Ascending aorta (tissue), 2 donors: ENCODE measurements at regions not wholly inside any gene's neighbourhood (a gene's known extent, or its start where the extent isn't known, plus 50 kb on each side); places are given as distances from the start of the nearest gene placed in this dataset.

Source experiments
- DNase-seq, 2 donors: peaks; one replicate each; pipeline ENCODE4 v3.0.0-alpha.2; 2019; ENCODE audit warnings: low spot score in 2 of 2
- H3K27ac ChIP-seq, 2 donors: fragments of 200-600 bp; sonication (generic); one replicate each; pipeline ENCODE4 v1.5.1; 2016 to 2017; ENCODE audit warnings: mild to moderate bottlenecking in 1 of 2
- H3K27me3 ChIP-seq: fragments of 200-600 bp; sonication (generic); one replicate; pipeline ENCODE4 v1.5.1; 2017
- H3K36me3 ChIP-seq, 2 donors: fragments of 200-600 bp; sonication (generic); one replicate each; pipeline ENCODE4 v1.5.1; 2016
- H3K4me1 ChIP-seq, 2 donors: fragments of 200-600 bp; sonication (generic); one replicate each; pipeline ENCODE4 v1.5.1; 2016 to 2017; ENCODE audit warnings: mild to moderate bottlenecking in 1 of 2
- H3K4me3 ChIP-seq, 2 donors: fragments of 200-600 bp; sonication (generic); one replicate each; pipeline ENCODE4 v1.5.1; 2016 to 2017; ENCODE audit warnings: mild to moderate bottlenecking in 1 of 2
- H3K9me3 ChIP-seq, 2 donors: fragments of 200-600 bp; sonication (generic); one replicate each; pipeline ENCODE4 v1.5.1; 2016
- intact Hi-C: fragments of 100-400 bp; cut with DNase I; formaldehyde crosslinking; loops from one replicate; pipeline ENCODE4 v1.15.1; 2023
- TF ChIP-seq, protein P1 (sequence below), 3 experiments: fragments of 200-600 bp in 2 of 3; fragments of 450-650 bp in 1 of 3; sonication (generic) in 2 of 3; IDR thresholded peaks; one replicate each; pipeline ENCODE4 v1.5.1; 2016 to 2019; ENCODE audit warnings: antibody characterized with exemption in 3 of 3, mild to moderate bottlenecking in 1 of 3, moderate library complexity in 1 of 3

DNA sequence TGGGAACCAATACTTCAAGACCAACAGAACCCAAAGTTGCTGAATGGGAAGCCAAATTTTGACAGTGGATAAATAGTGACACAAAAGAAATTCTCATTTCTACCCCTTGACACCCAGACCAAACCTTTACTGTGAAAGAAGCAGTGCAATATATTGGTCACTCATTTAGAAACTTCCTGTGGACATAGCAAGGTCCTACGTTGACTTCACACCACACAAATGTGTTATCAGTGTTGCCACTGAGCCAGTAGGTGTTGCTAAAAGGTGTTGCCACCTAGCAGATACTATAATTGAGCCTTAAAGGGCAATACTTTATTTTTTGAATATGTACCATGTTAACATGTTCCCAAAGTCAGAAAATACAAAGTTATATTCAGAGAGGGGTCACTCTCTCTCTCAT is 1008.9 kb upstream of the CDH2 start:
- DNase-seq, result no peak
- no peak overlapping the region for H3K27ac ChIP-seq
- H3K27me3 ChIP-seq, result no peaks in the 10 kb centered on the region
- H3K4me3 ChIP-seq, result no peak overlapping the region
- H3K36me3 ChIP-seq, result no peaks in the 10 kb centered on the region
- TF ChIP-seq, protein P1, sequence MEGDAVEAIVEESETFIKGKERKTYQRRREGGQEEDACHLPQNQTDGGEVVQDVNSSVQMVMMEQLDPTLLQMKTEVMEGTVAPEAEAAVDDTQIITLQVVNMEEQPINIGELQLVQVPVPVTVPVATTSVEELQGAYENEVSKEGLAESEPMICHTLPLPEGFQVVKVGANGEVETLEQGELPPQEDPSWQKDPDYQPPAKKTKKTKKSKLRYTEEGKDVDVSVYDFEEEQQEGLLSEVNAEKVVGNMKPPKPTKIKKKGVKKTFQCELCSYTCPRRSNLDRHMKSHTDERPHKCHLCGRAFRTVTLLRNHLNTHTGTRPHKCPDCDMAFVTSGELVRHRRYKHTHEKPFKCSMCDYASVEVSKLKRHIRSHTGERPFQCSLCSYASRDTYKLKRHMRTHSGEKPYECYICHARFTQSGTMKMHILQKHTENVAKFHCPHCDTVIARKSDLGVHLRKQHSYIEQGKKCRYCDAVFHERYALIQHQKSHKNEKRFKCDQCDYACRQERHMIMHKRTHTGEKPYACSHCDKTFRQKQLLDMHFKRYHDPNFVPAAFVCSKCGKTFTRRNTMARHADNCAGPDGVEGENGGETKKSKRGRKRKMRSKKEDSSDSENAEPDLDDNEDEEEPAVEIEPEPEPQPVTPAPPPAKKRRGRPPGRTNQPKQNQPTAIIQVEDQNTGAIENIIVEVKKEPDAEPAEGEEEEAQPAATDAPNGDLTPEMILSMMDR (IDR thresholded peaks at IDR 0.05), result no peak
- intact Hi-C loops, result no loop called here
- peaks cover 0 to 4% of the 10 kb centered on the region in 2 donors for H3K4me1 ChIP-seq
- no peaks in the 10 kb centered on the region for H3K9me3 ChIP-seq

DNA sequence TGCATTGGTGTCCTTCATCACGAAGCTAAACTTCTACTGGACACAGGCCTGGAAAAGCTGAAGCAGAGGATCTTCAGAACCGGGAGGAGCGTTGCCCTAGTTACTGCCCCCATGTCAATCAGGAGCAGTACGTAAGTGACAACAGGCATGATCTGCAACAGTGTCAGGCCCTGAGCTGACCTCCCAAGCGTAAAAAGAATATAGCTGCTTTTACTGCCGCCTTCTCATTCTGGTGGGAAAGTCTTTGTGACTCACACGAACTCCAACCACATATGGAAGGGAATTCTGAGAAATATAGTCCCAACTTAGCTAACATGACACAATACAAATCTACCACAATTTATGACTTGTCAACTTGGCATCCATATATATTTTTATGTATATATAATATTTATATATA is 1007.7 kb upstream of the CDH2 start:
- Histone ChIP-seq H3K27me3 (no peaks in the 10 kb centered on the region), H3K36me3 (no peaks in the 10 kb centered on the region), H3K9me3 (no peaks in the 10 kb centered on the region), H3K4me1 (peaks cover 0 to 6% of the 10 kb centered on the region in 2 donors), H3K4me3 (no peak overlapping the region), H3K27ac (no peak overlapping the region)
- no peak for DNase-seq
- TF ChIP-seq, protein P1 (IDR thresholded peaks at IDR 0.05), result no peak
- intact Hi-C loops, result no loop called here

GRCh38 chr18:29181151-29181901 is 1004.4 kb upstream of the CDH2 start:
- TF ChIP-seq, protein P1 (IDR thresholded peaks at IDR 0.05), result no peak
- DNase-seq, result peak in 1 of 2 donors; percentile 73
- no peaks in the 10 kb centered on the region for H3K36me3 ChIP-seq
- H3K27ac ChIP-seq, result peak overlapping the region; percentile 64 to 89
- peaks cover 0 to 6% of the 10 kb centered on the region in 2 donors for H3K4me1 ChIP-seq
- no peaks in the 10 kb centered on the region for H3K27me3 ChIP-seq
- no peak overlapping the region for H3K4me3 ChIP-seq
- no peaks in the 10 kb centered on the region for H3K9me3 ChIP-seq
- intact Hi-C loops, result no loop called here

- TF ChIP-seq, protein P1 (IDR thresholded peaks at IDR 0.05), result no peak
- intact Hi-C loops, result no loop called here
- DNase-seq, result no peak
- no peak overlapping the region for H3K27ac ChIP-seq
- H3K27me3 ChIP-seq, result no peaks in the 10 kb centered on the region
- no peaks in the 10 kb centered on the region for H3K36me3 ChIP-seq
- H3K4me3 ChIP-seq, result no peak overlapping the region
- peaks cover 0 to 10% of the 10 kb centered on the region in 2 donors for H3K4me1 ChIP-seq
- no peaks in the 10 kb centered on the region for H3K9me3 ChIP-seq
These were observed 999.8 kb upstream of the CDH2 start for GRCh38 chr18:29176681-29177080.

DNA sequence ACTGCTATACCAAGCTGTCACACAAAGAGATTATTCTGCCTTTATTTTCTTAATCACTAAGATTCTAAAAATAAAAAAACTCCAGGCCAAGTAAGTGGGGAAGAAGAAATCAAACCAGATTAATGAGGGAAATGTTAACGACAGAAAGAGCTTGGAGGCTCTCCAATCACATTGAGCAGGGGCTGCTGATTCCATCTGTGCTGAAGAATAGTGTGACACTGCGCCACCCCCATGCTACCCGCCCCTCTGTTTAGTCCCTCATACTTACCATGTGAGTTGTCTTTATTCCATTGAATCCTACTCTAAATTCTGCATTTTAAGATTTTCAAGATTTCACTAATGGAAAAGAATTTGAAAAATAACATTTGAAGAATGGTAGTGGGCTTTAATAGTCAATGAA is 998.0 kb upstream of the CDH2 start:
- peaks cover 0 to 3% of the 10 kb centered on the region in 2 donors for H3K4me1 ChIP-seq
- DNase-seq, result no peak
- no peak overlapping the region for H3K27ac ChIP-seq
- no peak overlapping the region for H3K4me3 ChIP-seq
- no peaks in the 10 kb centered on the region for H3K27me3 ChIP-seq
- no peaks in the 10 kb centered on the region for H3K9me3 ChIP-seq
- TF ChIP-seq, protein P1 (IDR thresholded peaks at IDR 0.05), result no peak
- intact Hi-C loops, result no loop called here
- H3K36me3 ChIP-seq, result no peaks in the 10 kb centered on the region

DNA sequence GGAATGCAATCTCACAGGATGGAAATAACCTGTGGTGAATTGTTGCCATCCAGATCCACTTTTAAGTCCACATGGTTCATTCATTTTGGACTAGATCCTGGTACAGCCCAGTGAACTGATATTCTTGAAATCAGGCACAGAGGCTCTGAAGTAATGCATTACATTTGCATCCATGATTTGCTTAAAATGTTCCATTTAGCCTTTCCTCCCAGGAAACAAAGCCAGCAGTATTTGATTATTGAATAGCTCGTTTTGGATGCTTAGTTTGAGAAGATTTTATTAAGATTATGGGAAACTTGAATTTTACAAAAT is 995.8 kb upstream of the CDH2 start:
- Histone ChIP-seq H3K27ac (no peak overlapping the region), H3K36me3 (no peaks in the 10 kb centered on the region), H3K4me3 (no peak overlapping the region), H3K27me3 (no peaks in the 10 kb centered on the region), H3K9me3 (no peaks in the 10 kb centered on the region), H3K4me1 (peaks cover 0 to 3% of the 10 kb centered on the region in 2 donors)
- TF ChIP-seq, protein P1 (IDR thresholded peaks at IDR 0.05), result no peak
- DNase-seq, result no peak
- intact Hi-C loops, result no loop called here
